ENCODE measurements at regions not wholly inside any gene's neighbourhood (a gene's known extent, or its start where the extent isn't known, plus 50 kb on each side); places are given as distances from the start of the nearest gene placed in this dataset.
"Not testable (repeated sequence)": the region's sequence is repeated elsewhere in the genome, so short reads cannot be mapped to it uniquely, and the experiment has no call there.

- no peaks in the 10 kb centered on the region for H3K27me3 ChIP-seq (ENCODE audit: low read depth, low read length)
- H3K27ac ChIP-seq (ENCODE audit: low read length), result no peak overlapping the region
- no peaks in the 10 kb centered on the region for H3K9me3 ChIP-seq (ENCODE audit: control insufficient read depth in 1 of 2, low read length in 2 of 2)
- H3K4me3 ChIP-seq (ENCODE audit: low read depth in 1 of 2, low read length in 2 of 2), result no peak overlapping the region
- H3K36me3 ChIP-seq (ENCODE audit: control insufficient read depth in 1 of 2, insufficient read depth in 2 of 2, low read length in 2 of 2), result no peaks in the 10 kb centered on the region
- H3K4me1 ChIP-seq (ENCODE audit: control insufficient read depth in 1 of 2, insufficient read depth in 2 of 2, low read length in 2 of 2), result no peaks in the 10 kb centered on the region
Observed at GRCh38 chr16:25395528-25395927, 137.9 kb upstream of the ZKSCAN2 start.

GRCh38 chr16:25390761-25391160 lies 133.1 kb upstream of the ZKSCAN2 start:
- H3K36me3 ChIP-seq (ENCODE audit: control insufficient read depth in 1 of 2, insufficient read depth in 2 of 2, low read length in 2 of 2), result no peaks in the 10 kb centered on the region
- no peak overlapping the region for H3K27ac ChIP-seq (ENCODE audit: low read length)
- H3K27me3 ChIP-seq (ENCODE audit: low read depth, low read length), result no peaks in the 10 kb centered on the region
- no peaks in the 10 kb centered on the region for H3K4me1 ChIP-seq (ENCODE audit: control insufficient read depth in 1 of 2, insufficient read depth in 2 of 2, low read length in 2 of 2)
- peaks cover 0 to 3% of the 10 kb centered on the region in 2 donors for H3K9me3 ChIP-seq (ENCODE audit: control insufficient read depth in 1 of 2, low read length in 2 of 2)
- H3K4me3 ChIP-seq (ENCODE audit: low read depth in 1 of 2, low read length in 2 of 2), result no peak overlapping the region

GRCh38 chr16:25374556-25374955 lies 116.9 kb upstream of the ZKSCAN2 start:
- Histone ChIP-seq H3K27me3 (ENCODE audit: low read depth, low read length) (no peaks in the 10 kb centered on the region), H3K4me1 (ENCODE audit: control insufficient read depth in 1 of 2, insufficient read depth in 2 of 2, low read length in 2 of 2) (no peaks in the 10 kb centered on the region), H3K9me3 (ENCODE audit: control insufficient read depth in 1 of 2, low read length in 2 of 2) (no peaks in the 10 kb centered on the region), H3K36me3 (ENCODE audit: control insufficient read depth in 1 of 2, insufficient read depth in 2 of 2, low read length in 2 of 2) (no peaks in the 10 kb centered on the region), H3K4me3 (ENCODE audit: low read depth in 1 of 2, low read length in 2 of 2) (no peak overlapping the region), H3K27ac (ENCODE audit: low read length) (no peak overlapping the region)

- H3K36me3 ChIP-seq (ENCODE audit: control insufficient read depth in 1 of 2, insufficient read depth in 2 of 2, low read length in 2 of 2), result no peaks in the 10 kb centered on the region
- H3K4me3 ChIP-seq (ENCODE audit: low read depth in 1 of 2, low read length in 2 of 2), result no peak overlapping the region
- H3K27me3 ChIP-seq (ENCODE audit: low read depth, low read length), result no peaks in the 10 kb centered on the region
- H3K9me3 ChIP-seq (ENCODE audit: control insufficient read depth in 1 of 2, low read length in 2 of 2), result no peaks in the 10 kb centered on the region
- no peak overlapping the region for H3K27ac ChIP-seq (ENCODE audit: low read length)
- H3K4me1 ChIP-seq (ENCODE audit: control insufficient read depth in 1 of 2, insufficient read depth in 2 of 2, low read length in 2 of 2), result no peaks in the 10 kb centered on the region
Observed at GRCh38 chr16:25372716-25373115, 115.1 kb upstream of the ZKSCAN2 start.

GRCh38 chr16:25371342-25371741 lies 113.7 kb upstream of the ZKSCAN2 start:
- H3K36me3 ChIP-seq (ENCODE audit: control insufficient read depth in 1 of 2, insufficient read depth in 2 of 2, low read length in 2 of 2), result no peaks in the 10 kb centered on the region
- no peak overlapping the region for H3K27ac ChIP-seq (ENCODE audit: low read length)
- no peaks in the 10 kb centered on the region for H3K9me3 ChIP-seq (ENCODE audit: control insufficient read depth in 1 of 2, low read length in 2 of 2)
- H3K4me3 ChIP-seq (ENCODE audit: low read depth in 1 of 2, low read length in 2 of 2), result no peak overlapping the region
- H3K27me3 ChIP-seq (ENCODE audit: low read depth, low read length), result no peaks in the 10 kb centered on the region
- H3K4me1 ChIP-seq (ENCODE audit: control insufficient read depth in 1 of 2, insufficient read depth in 2 of 2, low read length in 2 of 2), result no peaks in the 10 kb centered on the region

- no peak overlapping the region for H3K4me3 ChIP-seq (ENCODE audit: low read depth in 1 of 2, low read length in 2 of 2)
- no peaks in the 10 kb centered on the region for H3K9me3 ChIP-seq (ENCODE audit: control insufficient read depth in 1 of 2, low read length in 2 of 2)
- H3K36me3 ChIP-seq (ENCODE audit: control insufficient read depth in 1 of 2, insufficient read depth in 2 of 2, low read length in 2 of 2), result no peaks in the 10 kb centered on the region
- no peak overlapping the region for H3K27ac ChIP-seq (ENCODE audit: low read length)
- H3K4me1 ChIP-seq (ENCODE audit: control insufficient read depth in 1 of 2, insufficient read depth in 2 of 2, low read length in 2 of 2), result no peaks in the 10 kb centered on the region
- no peaks in the 10 kb centered on the region for H3K27me3 ChIP-seq (ENCODE audit: low read depth, low read length)
Observed at GRCh38 chr16:25370541-25370940, 112.9 kb upstream of the ZKSCAN2 start.

GRCh38 chr16:25367773-25368524 lies 110.3 kb upstream of the ZKSCAN2 start:
- no peak overlapping the region for H3K4me3 ChIP-seq (ENCODE audit: low read depth in 1 of 2, low read length in 2 of 2)

GRCh38 chr16:25366078-25366477 lies 108.4 kb upstream of the ZKSCAN2 start:
- Histone ChIP-seq H3K27me3 (ENCODE audit: low read depth, low read length) (no peaks in the 10 kb centered on the region), H3K4me1 (ENCODE audit: control insufficient read depth in 1 of 2, insufficient read depth in 2 of 2, low read length in 2 of 2) (no peaks in the 10 kb centered on the region), H3K27ac (ENCODE audit: low read length) (no peak overlapping the region), H3K9me3 (ENCODE audit: control insufficient read depth in 1 of 2, low read length in 2 of 2) (no peaks in the 10 kb centered on the region), H3K4me3 (ENCODE audit: low read depth in 1 of 2, low read length in 2 of 2) (no peak overlapping the region), H3K36me3 (ENCODE audit: control insufficient read depth in 1 of 2, insufficient read depth in 2 of 2, low read length in 2 of 2) (no peaks in the 10 kb centered on the region)

More at GRCh38 chr16:25367773-25368524, 110.3 kb upstream of the ZKSCAN2 start:
- H3K27ac ChIP-seq (ENCODE audit: low read length), result no peak overlapping the region
- no peaks in the 10 kb centered on the region for H3K27me3 ChIP-seq (ENCODE audit: low read depth, low read length)
- no peaks in the 10 kb centered on the region for H3K4me1 ChIP-seq (ENCODE audit: control insufficient read depth in 1 of 2, insufficient read depth in 2 of 2, low read length in 2 of 2)
- no peaks in the 10 kb centered on the region for H3K36me3 ChIP-seq (ENCODE audit: control insufficient read depth in 1 of 2, insufficient read depth in 2 of 2, low read length in 2 of 2)
- H3K9me3 ChIP-seq (ENCODE audit: control insufficient read depth in 1 of 2, low read length in 2 of 2), result no peaks in the 10 kb centered on the region

- not testable (repeated sequence) for H3K27ac ChIP-seq (ENCODE audit: low read length); H3K27me3 ChIP-seq (ENCODE audit: low read depth, low read length); H3K4me3 ChIP-seq (ENCODE audit: low read depth in 1 of 2, low read length in 2 of 2); H3K36me3 ChIP-seq (ENCODE audit: control insufficient read depth in 1 of 2, insufficient read depth in 2 of 2, low read length in 2 of 2); H3K4me1 ChIP-seq (ENCODE audit: control insufficient read depth in 1 of 2, insufficient read depth in 2 of 2, low read length in 2 of 2); H3K9me3 ChIP-seq (ENCODE audit: control insufficient read depth in 1 of 2, low read length in 2 of 2)
Observed at GRCh38 chr16:25359516-25359915, 101.9 kb upstream of the ZKSCAN2 start.

- H3K27ac ChIP-seq (ENCODE audit: low read length), result no peak overlapping the region
- no peaks in the 10 kb centered on the region for H3K4me1 ChIP-seq (ENCODE audit: control insufficient read depth in 1 of 2, insufficient read depth in 2 of 2, low read length in 2 of 2)
- H3K36me3 ChIP-seq (ENCODE audit: control insufficient read depth in 1 of 2, insufficient read depth in 2 of 2, low read length in 2 of 2), result no peaks in the 10 kb centered on the region
- H3K9me3 ChIP-seq (ENCODE audit: control insufficient read depth in 1 of 2, low read length in 2 of 2), result no peaks in the 10 kb centered on the region
- H3K4me3 ChIP-seq (ENCODE audit: low read depth in 1 of 2, low read length in 2 of 2), result no peak overlapping the region
- no peaks in the 10 kb centered on the region for H3K27me3 ChIP-seq (ENCODE audit: low read depth, low read length)
Observed at GRCh38 chr16:25344006-25344405, 86.4 kb upstream of the ZKSCAN2 start.

GRCh38 chr16:25340973-25341372 lies 83.3 kb upstream of the ZKSCAN2 start:
- Histone ChIP-seq H3K4me3 (ENCODE audit: low read depth in 1 of 2, low read length in 2 of 2) (no peak overlapping the region), H3K4me1 (ENCODE audit: control insufficient read depth in 1 of 2, insufficient read depth in 2 of 2, low read length in 2 of 2) (no peaks in the 10 kb centered on the region), H3K27me3 (ENCODE audit: low read depth, low read length) (no peaks in the 10 kb centered on the region), H3K27ac (ENCODE audit: low read length) (no peak overlapping the region), H3K36me3 (ENCODE audit: control insufficient read depth in 1 of 2, insufficient read depth in 2 of 2, low read length in 2 of 2) (no peaks in the 10 kb centered on the region), H3K9me3 (ENCODE audit: control insufficient read depth in 1 of 2, low read length in 2 of 2) (no peaks in the 10 kb centered on the region)

GRCh38 chr16:25317732-25318316 lies 60.2 kb upstream of the ZKSCAN2 start:
- Histone ChIP-seq H3K36me3 (ENCODE audit: control insufficient read depth in 1 of 2, insufficient read depth in 2 of 2, low read length in 2 of 2) (no peaks in the 10 kb centered on the region), H3K27me3 (ENCODE audit: low read depth, low read length) (no peaks in the 10 kb centered on the region), H3K27ac (ENCODE audit: low read length) (no peak overlapping the region), H3K9me3 (ENCODE audit: control insufficient read depth in 1 of 2, low read length in 2 of 2) (peaks cover 3 to 31% of the 10 kb centered on the region in 2 donors), H3K4me3 (ENCODE audit: low read depth in 1 of 2, low read length in 2 of 2) (no peak overlapping the region), H3K4me1 (ENCODE audit: control insufficient read depth in 1 of 2, insufficient read depth in 2 of 2, low read length in 2 of 2) (no peaks in the 10 kb centered on the region)
